DND-41 (cell line): ENCODE measurements at regions not wholly inside any gene's neighbourhood (a gene's known extent, or its start where the extent isn't known, plus 50 kb on each side); places are given as distances from the start of the nearest gene placed in this dataset.

Experiments
- ATAC-seq: fragments of 200-7000 bp; cut with Tn5 transposase; 3 replicates; pipeline ENCODE4 v1.9.1; 2021; ENCODE audit warnings: low read depth; ENCODE audit not compliant: insufficient read depth
- DNase-seq: peaks from one replicate; pipeline ENCODE4 v3.0.0-alpha.2; 2020
- H2AFZ ChIP-seq: 2 replicates; pipeline ENCODE4 v1.6.0; 2012; ENCODE audit warnings: low read depth, low read length
- H3K27ac ChIP-seq: 2 replicates; pipeline ENCODE4 v1.5.1; 2012; ENCODE audit warnings: low read length, inconsistent platforms
- H3K27me3 ChIP-seq: fragments of 200-600 bp; sonication (generic); 2 replicates; pipeline ENCODE4 v1.6.0; 2012; ENCODE audit warnings: low read length, mild to moderate bottlenecking, inconsistent platforms; ENCODE audit not compliant: insufficient read depth, poor library complexity
- H3K36me3 ChIP-seq: 2 replicates; pipeline ENCODE4 v1.5.1; 2012; ENCODE audit warnings: low read length, inconsistent platforms; ENCODE audit not compliant: insufficient read depth
- H3K4me1 ChIP-seq: 2 replicates; pipeline ENCODE4 v1.5.1; 2012; ENCODE audit warnings: mild to moderate bottlenecking, low read length; ENCODE audit not compliant: insufficient read depth
- H3K4me2 ChIP-seq: 2 replicates; pipeline ENCODE4 v1.6.0; 2012; ENCODE audit warnings: mild to moderate bottlenecking, moderate library complexity, low read length, inconsistent platforms; ENCODE audit not compliant: insufficient read depth
- H3K4me3 ChIP-seq, 2 experiments: fragments of 200-600 bp in 1 of 2; shearing (Covaris generic) in 1 of 2; 2 replicates each; pipeline ENCODE4 v1.5.1; 2012 to 2016; ENCODE audit warnings: inconsistent platforms in 2 of 2, low read length in 2 of 2, mild to moderate bottlenecking in 2 of 2, low read depth in 1 of 2, moderate library complexity in 1 of 2
- H3K79me2 ChIP-seq: 2 replicates; pipeline ENCODE4 v1.6.0; 2012; ENCODE audit warnings: low read length, inconsistent platforms; ENCODE audit not compliant: insufficient read depth
- H3K9ac ChIP-seq: 2 replicates; pipeline ENCODE4 v1.6.0; 2012; ENCODE audit warnings: low read depth, mild to moderate bottlenecking, inconsistent platforms, low read length, moderate library complexity
- H3K9me3 ChIP-seq: 2 replicates; pipeline ENCODE4 v1.5.1; 2012; ENCODE audit warnings: low read length, moderate library complexity, mild to moderate bottlenecking, inconsistent platforms; ENCODE audit not compliant: insufficient read depth, severe bottlenecking
- H4K20me1 ChIP-seq: 2 replicates; pipeline ENCODE4 v1.6.0; 2012; ENCODE audit warnings: low read length; ENCODE audit not compliant: insufficient read depth
- EZH2 ChIP-seq: IDR thresholded peaks from 3 replicates; pipeline ENCODE4 v1.6.1; 2012; ENCODE audit warnings: borderline replicate concordance, low read depth, mild to moderate bottlenecking, moderate library complexity, low read length, inconsistent platforms; ENCODE audit not compliant: severe bottlenecking
- TF ChIP-seq, protein P1 (sequence below): IDR thresholded peaks from 2 replicates; pipeline ENCODE4 v1.5.1; 2012; ENCODE audit warnings: borderline replicate concordance, low read length, moderate library complexity, mild to moderate bottlenecking; ENCODE audit not compliant: poor library complexity, severe bottlenecking; ENCODE audit errors: extremely low read depth

DNA sequence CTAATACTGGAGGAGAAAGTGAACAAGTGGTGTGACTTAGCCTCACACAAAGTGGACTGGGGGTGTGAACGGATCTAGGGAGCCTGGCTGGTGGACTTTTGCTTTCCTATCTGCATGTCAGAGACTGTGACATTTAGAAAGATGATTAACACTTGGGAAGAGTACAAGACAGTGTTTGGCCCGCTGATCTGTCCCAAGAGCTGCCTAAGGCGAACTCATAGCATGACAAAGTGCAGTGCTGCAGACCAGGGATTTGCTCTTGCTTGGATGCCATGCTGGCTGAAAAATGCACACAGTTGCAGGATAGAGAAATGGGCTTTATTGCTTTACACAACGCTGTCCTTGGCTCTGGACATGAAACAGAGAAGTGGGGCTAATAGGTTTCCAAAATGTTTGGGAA lies 386.0 kb upstream of the MAN1A1 start:
- Histone ChIP-seq H3K9ac (no peak overlapping the region), H3K9me3 (no peaks in the 10 kb centered on the region), H3K4me2 (no peak overlapping the region), H3K36me3 (no peaks in the 10 kb centered on the region), H2AFZ (no peak overlapping the region), H4K20me1 (no peaks in the 10 kb centered on the region), H3K27ac (no peak overlapping the region), H3K4me1 (peaks cover 5% of the 10 kb centered on the region; the same call in 1 of the 2 replicates), H3K27me3 (no peaks in the 10 kb centered on the region), H3K4me3 (no peak overlapping the region), H3K79me2 (no peaks in the 10 kb centered on the region)
- ATAC-seq (no peak), DNase-seq (no peak)
- TF ChIP-seq, protein P1, sequence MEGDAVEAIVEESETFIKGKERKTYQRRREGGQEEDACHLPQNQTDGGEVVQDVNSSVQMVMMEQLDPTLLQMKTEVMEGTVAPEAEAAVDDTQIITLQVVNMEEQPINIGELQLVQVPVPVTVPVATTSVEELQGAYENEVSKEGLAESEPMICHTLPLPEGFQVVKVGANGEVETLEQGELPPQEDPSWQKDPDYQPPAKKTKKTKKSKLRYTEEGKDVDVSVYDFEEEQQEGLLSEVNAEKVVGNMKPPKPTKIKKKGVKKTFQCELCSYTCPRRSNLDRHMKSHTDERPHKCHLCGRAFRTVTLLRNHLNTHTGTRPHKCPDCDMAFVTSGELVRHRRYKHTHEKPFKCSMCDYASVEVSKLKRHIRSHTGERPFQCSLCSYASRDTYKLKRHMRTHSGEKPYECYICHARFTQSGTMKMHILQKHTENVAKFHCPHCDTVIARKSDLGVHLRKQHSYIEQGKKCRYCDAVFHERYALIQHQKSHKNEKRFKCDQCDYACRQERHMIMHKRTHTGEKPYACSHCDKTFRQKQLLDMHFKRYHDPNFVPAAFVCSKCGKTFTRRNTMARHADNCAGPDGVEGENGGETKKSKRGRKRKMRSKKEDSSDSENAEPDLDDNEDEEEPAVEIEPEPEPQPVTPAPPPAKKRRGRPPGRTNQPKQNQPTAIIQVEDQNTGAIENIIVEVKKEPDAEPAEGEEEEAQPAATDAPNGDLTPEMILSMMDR: no peak
- no peak for TF ChIP-seq EZH2

DNA sequence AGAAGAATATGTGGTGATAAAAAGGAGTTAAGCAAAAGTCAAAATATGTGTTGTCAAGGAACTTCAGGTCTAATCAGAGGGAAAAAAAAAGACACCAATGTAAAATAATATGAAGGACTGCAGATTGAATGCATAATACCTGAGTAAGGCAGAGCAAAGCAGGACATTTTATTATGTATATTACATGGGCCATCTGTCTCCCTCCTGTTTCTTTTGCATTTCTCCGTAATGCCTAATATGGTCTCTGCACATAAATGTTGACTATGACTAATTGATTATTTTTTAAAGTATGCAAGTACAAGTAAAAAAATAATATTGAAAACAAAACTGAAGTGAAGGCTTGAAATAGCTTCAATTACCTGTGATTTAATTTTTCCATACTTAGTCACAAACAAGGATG lies 384.7 kb upstream of the MAN1A1 start:
- DNase-seq: no peak
- Histone ChIP-seq H3K27ac (no peak overlapping the region), H3K36me3 (no peaks in the 10 kb centered on the region), H2AFZ (no peak overlapping the region), H3K79me2 (no peaks in the 10 kb centered on the region), H3K27me3 (no peaks in the 10 kb centered on the region), H3K4me1 (peaks cover 8% of the 10 kb centered on the region; the same call in 1 of the 2 replicates), H4K20me1 (no peaks in the 10 kb centered on the region), H3K9ac (no peak overlapping the region), H3K4me3 (no peak overlapping the region), H3K4me2 (no peak overlapping the region), H3K9me3 (no peaks in the 10 kb centered on the region)
- TF ChIP-seq EZH2: no peak
- TF ChIP-seq, protein P1: no peak
- no peak for ATAC-seq

DNA sequence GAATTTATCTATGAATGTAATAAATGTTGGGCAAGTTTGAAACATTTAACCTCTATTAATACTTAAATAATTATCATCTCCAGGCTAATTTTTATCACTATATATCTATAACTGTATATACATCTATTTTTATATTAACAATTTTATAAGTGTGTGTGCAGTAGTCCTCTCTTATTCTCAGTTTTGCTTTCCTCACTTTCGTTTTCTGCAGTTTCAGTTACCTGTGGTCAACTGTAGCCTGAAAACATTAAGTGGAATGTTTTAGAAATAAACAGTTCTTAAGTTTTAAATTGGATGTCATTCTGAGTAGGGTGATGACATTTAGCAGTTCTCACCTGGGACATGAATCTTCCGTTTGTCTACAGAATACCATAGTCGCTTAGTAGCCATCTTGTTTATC lies 379.4 kb upstream of the MAN1A1 start:
- Histone ChIP-seq H3K9ac (no peak overlapping the region), H4K20me1 (no peaks in the 10 kb centered on the region), H3K36me3 (no peaks in the 10 kb centered on the region), H3K79me2 (no peaks in the 10 kb centered on the region), H3K27ac (no peak overlapping the region), H3K9me3 (no peaks in the 10 kb centered on the region), H3K4me3 (no peak overlapping the region), H3K4me2 (no peak overlapping the region), H2AFZ (no peak overlapping the region), H3K27me3 (no peaks in the 10 kb centered on the region), H3K4me1 (peaks cover 9% of the 10 kb centered on the region; the same call in 1 of the 2 replicates)
- ATAC-seq (no peak), DNase-seq (no peak)
- no peak for TF ChIP-seq EZH2
- TF ChIP-seq, protein P1: no peak
